ENCODE measurements at regions not wholly inside any gene's neighbourhood (a gene's known extent, or its start where the extent isn't known, plus 50 kb on each side); places are given as distances from the start of the nearest gene placed in this dataset.

DNA sequence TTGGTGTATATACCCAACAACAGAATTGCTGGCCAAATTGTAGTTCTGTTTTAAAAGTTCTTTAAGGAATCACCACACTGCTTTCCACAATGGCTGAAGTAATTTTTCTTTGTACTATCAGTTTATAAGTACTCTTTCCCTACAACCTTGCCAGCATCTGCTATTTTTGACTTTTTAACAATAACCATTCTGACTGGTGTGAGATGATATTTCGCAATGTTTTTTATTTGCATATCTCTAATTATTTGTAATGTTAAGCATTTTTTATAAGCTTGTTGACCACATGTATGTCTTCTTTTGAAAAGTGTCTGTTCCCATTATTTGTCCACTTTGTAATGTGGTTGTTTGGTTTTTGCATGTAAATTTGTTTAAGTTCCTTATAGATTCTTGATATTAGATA is 509.9 kb upstream of the POU3F4 start:
- H3K4me1 ChIP-seq, result no peaks in the 10 kb centered on the region
- no peaks in the 10 kb centered on the region for H3K9me3 ChIP-seq
- DNase-seq (no peak), ATAC-seq (no peak)
- H3K27me3 ChIP-seq, result no peaks in the 10 kb centered on the region
- 70 to 74% methylated on average over 1 of the region's 1 CpG for WGBS, 2 donors
- H3K27ac ChIP-seq, result no peak overlapping the region
- no peaks in the 10 kb centered on the region for H3K36me3 ChIP-seq (replicated peaks in 1 of 2; ENCODE audit: insufficient read depth in 1 of 2, low read depth in 2 of 2)
- intact Hi-C loops (cut with DNase I), result no loop called here
- TF ChIP-seq CTCF (IDR thresholded peaks at IDR 0.05) (no peak), POLR2A (IDR thresholded peaks at IDR 0.05) (no peak)
- H3K4me3 ChIP-seq, result no peak overlapping the region

DNA sequence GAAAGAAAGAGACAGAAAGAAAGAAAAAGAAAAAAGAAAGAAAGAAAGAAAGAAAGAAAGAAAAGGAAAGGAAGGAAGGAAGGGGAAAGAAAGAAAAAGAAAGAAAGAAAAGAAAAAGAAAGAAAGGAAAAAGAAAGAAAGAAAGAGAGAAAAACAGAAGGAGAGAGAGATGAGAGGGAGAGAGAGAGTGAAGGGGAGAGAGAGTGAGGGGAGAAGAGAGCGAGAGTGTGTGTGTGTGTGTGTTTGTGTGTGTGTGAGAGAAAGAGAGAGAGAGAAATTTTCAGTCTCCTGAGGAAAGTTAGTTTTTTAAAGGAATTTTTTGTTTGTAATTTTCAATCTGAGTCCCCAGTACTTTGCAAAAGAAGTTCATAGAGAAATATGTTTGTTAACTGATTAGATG is 504.1 kb upstream of the POU3F4 start:
- 53 to 70% methylated on average over 1 of the region's 1 CpG for WGBS, 2 donors
- no peak for TF ChIP-seq CTCF (IDR thresholded peaks at IDR 0.05)
- TF ChIP-seq POLR2A (IDR thresholded peaks at IDR 0.05), result no peak
- intact Hi-C loops (cut with DNase I), result no loop called here

GRCh38 chrX:83008415-83008814 is 499.7 kb upstream of the POU3F4 start:
- H3K27ac ChIP-seq, result no peak overlapping the region
- H3K4me1 ChIP-seq, result no peaks in the 10 kb centered on the region
- no peak for ATAC-seq
- DNase-seq, result no peak
- 50 to 57% methylated on average over 6 of the region's 6 CpGs for WGBS, 2 donors
- intact Hi-C loops (cut with DNase I), result no loop called here
- H3K36me3 ChIP-seq (replicated peaks in 1 of 2; ENCODE audit: insufficient read depth in 1 of 2, low read depth in 2 of 2), result no peaks in the 10 kb centered on the region
- H3K4me3 ChIP-seq, result no peak overlapping the region
- no peaks in the 10 kb centered on the region for H3K9me3 ChIP-seq
- no peaks in the 10 kb centered on the region for H3K27me3 ChIP-seq
- no peak for TF ChIP-seq POLR2A (IDR thresholded peaks at IDR 0.05)
- TF ChIP-seq CTCF (IDR thresholded peaks at IDR 0.05), result peak in 3 of 7 experiments; percentile 12 to 35 (median 28)

More for the DNA sequence above, 504.1 kb upstream of the POU3F4 start:
- no peaks in the 10 kb centered on the region for H3K36me3 ChIP-seq (replicated peaks in 1 of 2; ENCODE audit: insufficient read depth in 1 of 2, low read depth in 2 of 2)
- H3K4me1 ChIP-seq, result no peaks in the 10 kb centered on the region
- H3K27ac ChIP-seq, result no peak overlapping the region
- no peak for ATAC-seq
- no peaks in the 10 kb centered on the region for H3K9me3 ChIP-seq
- H3K27me3 ChIP-seq, result no peaks in the 10 kb centered on the region
- no peak overlapping the region for H3K4me3 ChIP-seq
- no peak for DNase-seq

DNA sequence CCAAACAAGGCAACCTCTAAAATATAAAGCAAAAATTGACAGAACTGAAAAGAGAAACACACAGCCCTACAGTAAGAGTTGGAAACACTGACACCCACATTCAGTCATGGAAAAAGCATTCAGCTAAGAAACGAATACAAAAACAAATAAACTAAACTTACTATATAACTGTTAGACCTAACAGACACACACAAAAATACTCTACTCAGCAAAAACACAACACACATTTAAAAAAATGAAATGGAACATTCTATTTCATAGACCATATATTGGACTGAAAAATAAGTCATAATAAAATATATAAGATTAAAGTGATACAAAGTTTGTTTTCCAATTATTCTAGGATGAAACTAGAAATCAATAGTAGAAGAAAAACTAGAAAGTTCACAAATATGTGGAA is 488.8 kb upstream of the POU3F4 start:
- Histone ChIP-seq H3K9me3 (no peaks in the 10 kb centered on the region), H3K4me1 (no peaks in the 10 kb centered on the region), H3K4me3 (no peak overlapping the region), H3K27ac (no peak overlapping the region), H3K36me3 (replicated peaks in 1 of 2; ENCODE audit: insufficient read depth in 1 of 2, low read depth in 2 of 2) (no peaks in the 10 kb centered on the region), H3K27me3 (no peaks in the 10 kb centered on the region)
- intact Hi-C loops (cut with DNase I), result no loop called here
- ATAC-seq (no peak), DNase-seq (no peak)
- 15 to 39% methylated on average over 1 of the region's 1 CpG for WGBS, 2 donors
- no peak for TF ChIP-seq POLR2A (IDR thresholded peaks at IDR 0.05)
- TF ChIP-seq CTCF (IDR thresholded peaks at IDR 0.05), result no peak

DNA sequence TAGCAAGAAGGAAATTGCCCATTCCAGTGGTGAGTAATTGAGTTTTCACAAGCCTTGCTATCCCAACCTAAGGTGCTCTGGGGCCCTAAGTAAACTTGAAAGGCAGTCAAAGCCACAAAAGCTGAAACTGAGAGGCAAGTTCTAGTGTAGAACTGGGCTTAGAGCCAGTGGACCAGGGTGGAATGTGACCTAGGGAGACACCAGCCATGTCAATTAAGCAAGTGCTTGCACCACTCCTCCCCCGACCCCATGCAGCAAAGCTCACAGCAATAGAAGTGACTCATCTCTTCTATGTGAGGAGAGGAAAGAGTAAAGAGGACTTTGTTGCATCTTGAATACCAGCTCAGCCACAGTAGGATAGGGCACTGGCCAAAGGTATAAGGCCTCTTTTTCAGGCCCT is 486.1 kb upstream of the POU3F4 start:
- DNase-seq (no peak), ATAC-seq (no peak)
- Histone ChIP-seq H3K27me3 (no peaks in the 10 kb centered on the region), H3K4me1 (no peaks in the 10 kb centered on the region), H3K9me3 (no peaks in the 10 kb centered on the region), H3K4me3 (no peak overlapping the region), H3K36me3 (replicated peaks in 1 of 2; ENCODE audit: insufficient read depth in 1 of 2, low read depth in 2 of 2) (no peaks in the 10 kb centered on the region), H3K27ac (no peak overlapping the region)
- 60 to 80% methylated on average over 1 of the region's 1 CpG for WGBS, 2 donors
- intact Hi-C loops (cut with DNase I), result no loop called here
- no peak for TF ChIP-seq POLR2A (IDR thresholded peaks at IDR 0.05)
- TF ChIP-seq CTCF (IDR thresholded peaks at IDR 0.05), result no peak
